ENCODE measurements at regions not wholly inside any gene's neighbourhood (a gene's known extent, or its start where the extent isn't known, plus 50 kb on each side); places are given as distances from the start of the nearest gene placed in this dataset.
"Not testable (repeated sequence)": the region's sequence is repeated elsewhere in the genome, so short reads cannot be mapped to it uniquely, and the experiment has no call there.

DNA sequence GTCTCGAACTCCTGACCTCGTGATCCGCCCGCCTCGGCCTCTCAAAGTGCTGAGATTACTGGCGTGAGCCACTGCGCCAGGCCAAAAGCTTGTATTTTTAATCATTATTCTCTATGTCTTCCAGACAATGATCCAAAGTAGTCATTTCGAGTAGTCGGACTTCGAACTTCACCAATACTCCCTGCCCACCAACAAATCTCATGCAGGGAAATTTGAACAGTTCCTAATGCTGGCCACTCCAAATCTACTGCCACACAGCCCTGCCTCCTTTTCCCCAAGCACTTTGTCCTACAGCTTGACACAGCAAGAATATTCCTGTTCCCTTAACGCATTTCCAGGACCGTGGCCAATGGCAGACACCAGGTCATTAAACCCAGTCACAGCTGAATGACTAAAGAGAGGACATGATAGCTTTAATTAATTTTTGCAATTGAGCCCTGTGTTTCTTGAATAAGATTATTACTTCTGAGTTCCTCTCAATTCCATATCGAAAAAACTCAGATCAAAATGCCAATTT lies 142.3 kb upstream of the NRP1 start:
- no peak overlapping the region for H3K27ac ChIP-seq (replicated peaks)
- H3K4me3 ChIP-seq (replicated peaks; ENCODE audit: insufficient read depth, low read length): no peak overlapping the region
- DNase-seq (ENCODE audit: low read depth in 1 of 2, low spot score in 1 of 2): no peak
- H3K27me3 ChIP-seq (ENCODE audit: insufficient read depth, poor library complexity, severe bottlenecking): no peaks in the 10 kb centered on the region
- TF ChIP-seq, protein P1, sequence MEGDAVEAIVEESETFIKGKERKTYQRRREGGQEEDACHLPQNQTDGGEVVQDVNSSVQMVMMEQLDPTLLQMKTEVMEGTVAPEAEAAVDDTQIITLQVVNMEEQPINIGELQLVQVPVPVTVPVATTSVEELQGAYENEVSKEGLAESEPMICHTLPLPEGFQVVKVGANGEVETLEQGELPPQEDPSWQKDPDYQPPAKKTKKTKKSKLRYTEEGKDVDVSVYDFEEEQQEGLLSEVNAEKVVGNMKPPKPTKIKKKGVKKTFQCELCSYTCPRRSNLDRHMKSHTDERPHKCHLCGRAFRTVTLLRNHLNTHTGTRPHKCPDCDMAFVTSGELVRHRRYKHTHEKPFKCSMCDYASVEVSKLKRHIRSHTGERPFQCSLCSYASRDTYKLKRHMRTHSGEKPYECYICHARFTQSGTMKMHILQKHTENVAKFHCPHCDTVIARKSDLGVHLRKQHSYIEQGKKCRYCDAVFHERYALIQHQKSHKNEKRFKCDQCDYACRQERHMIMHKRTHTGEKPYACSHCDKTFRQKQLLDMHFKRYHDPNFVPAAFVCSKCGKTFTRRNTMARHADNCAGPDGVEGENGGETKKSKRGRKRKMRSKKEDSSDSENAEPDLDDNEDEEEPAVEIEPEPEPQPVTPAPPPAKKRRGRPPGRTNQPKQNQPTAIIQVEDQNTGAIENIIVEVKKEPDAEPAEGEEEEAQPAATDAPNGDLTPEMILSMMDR (IDR thresholded peaks at IDR 0.05; ENCODE audit: insufficient read depth, low read length): no peak
- TF ChIP-seq GABPA (IDR thresholded peaks at IDR 0.05; ENCODE audit: low read depth) (no peak), POLR2AphosphoS5 (IDR thresholded peaks at IDR 0.05; ENCODE audit: low read depth) (no peak), SPI1 (IDR thresholded peaks at IDR 0.05; ENCODE audit: borderline replicate concordance, low read depth) (no peak)

DNA sequence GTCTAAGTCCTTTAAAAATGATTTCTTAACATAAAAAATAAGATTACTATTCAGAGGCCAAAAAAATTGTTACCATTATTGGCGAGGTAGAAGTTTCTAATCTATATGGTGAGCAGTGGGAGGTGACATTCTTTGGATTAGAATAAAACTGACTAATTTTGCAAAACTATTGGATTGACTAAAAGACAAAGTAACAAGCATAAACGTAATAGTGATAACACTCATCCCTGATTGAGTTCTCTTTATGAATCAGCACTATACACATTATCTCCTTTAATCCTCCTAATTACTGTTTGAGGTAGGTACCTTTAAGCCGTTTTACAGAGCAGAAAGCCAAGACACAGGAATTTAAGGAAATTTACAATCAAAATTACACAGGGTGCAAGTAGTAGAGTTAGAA lies 139.2 kb upstream of the NRP1 start:
- TF ChIP-seq, protein P2, sequence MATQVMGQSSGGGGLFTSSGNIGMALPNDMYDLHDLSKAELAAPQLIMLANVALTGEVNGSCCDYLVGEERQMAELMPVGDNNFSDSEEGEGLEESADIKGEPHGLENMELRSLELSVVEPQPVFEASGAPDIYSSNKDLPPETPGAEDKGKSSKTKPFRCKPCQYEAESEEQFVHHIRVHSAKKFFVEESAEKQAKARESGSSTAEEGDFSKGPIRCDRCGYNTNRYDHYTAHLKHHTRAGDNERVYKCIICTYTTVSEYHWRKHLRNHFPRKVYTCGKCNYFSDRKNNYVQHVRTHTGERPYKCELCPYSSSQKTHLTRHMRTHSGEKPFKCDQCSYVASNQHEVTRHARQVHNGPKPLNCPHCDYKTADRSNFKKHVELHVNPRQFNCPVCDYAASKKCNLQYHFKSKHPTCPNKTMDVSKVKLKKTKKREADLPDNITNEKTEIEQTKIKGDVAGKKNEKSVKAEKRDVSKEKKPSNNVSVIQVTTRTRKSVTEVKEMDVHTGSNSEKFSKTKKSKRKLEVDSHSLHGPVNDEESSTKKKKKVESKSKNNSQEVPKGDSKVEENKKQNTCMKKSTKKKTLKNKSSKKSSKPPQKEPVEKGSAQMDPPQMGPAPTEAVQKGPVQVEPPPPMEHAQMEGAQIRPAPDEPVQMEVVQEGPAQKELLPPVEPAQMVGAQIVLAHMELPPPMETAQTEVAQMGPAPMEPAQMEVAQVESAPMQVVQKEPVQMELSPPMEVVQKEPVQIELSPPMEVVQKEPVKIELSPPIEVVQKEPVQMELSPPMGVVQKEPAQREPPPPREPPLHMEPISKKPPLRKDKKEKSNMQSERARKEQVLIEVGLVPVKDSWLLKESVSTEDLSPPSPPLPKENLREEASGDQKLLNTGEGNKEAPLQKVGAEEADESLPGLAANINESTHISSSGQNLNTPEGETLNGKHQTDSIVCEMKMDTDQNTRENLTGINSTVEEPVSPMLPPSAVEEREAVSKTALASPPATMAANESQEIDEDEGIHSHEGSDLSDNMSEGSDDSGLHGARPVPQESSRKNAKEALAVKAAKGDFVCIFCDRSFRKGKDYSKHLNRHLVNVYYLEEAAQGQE (IDR thresholded peaks at IDR 0.05; ENCODE audit: insufficient replicate concordance, low read depth): no peak
- TF ChIP-seq POLR2AphosphoS5 (IDR thresholded peaks at IDR 0.05; ENCODE audit: low read depth) (no peak), GABPA (IDR thresholded peaks at IDR 0.05; ENCODE audit: low read depth) (no peak), SPI1 (IDR thresholded peaks at IDR 0.05; ENCODE audit: borderline replicate concordance, low read depth) (no peak)
- TF ChIP-seq, protein P1 (IDR thresholded peaks at IDR 0.05; ENCODE audit: insufficient read depth, low read length): no peak
- no peaks in the 10 kb centered on the region for H3K27me3 ChIP-seq (ENCODE audit: insufficient read depth, poor library complexity, severe bottlenecking)
- no peak for DNase-seq (ENCODE audit: low read depth in 1 of 2, low spot score in 1 of 2)
- H3K27ac ChIP-seq (replicated peaks): no peak overlapping the region
- no peak overlapping the region for H3K4me3 ChIP-seq (replicated peaks; ENCODE audit: insufficient read depth, low read length)

DNA sequence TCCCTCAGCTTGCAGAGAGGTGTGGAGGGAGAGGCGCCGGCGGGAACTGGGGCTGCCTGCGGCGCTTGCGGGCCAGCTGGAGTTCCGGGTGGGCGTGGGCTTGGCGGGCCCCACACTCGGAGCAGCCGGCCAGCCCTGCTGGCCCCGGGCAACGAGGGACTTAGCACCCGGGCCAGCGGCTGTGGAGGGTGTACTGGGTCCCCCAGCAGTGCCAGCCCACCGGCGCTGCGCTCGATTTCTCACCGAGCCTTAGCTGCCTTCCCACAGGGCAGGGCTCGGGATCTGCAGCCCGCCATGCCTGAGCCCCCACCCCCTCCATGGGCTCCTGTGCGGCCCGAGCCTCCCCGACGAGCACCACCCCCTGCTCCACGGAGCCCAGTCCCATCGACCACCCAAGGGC lies 133.5 kb upstream of the NRP1 start:
- DNase-seq (ENCODE audit: low read depth in 1 of 2, low spot score in 1 of 2); H3K27ac ChIP-seq (replicated peaks); H3K27me3 ChIP-seq (ENCODE audit: insufficient read depth, poor library complexity, severe bottlenecking); H3K4me3 ChIP-seq (replicated peaks; ENCODE audit: insufficient read depth, low read length): not testable (repeated sequence)

DNA sequence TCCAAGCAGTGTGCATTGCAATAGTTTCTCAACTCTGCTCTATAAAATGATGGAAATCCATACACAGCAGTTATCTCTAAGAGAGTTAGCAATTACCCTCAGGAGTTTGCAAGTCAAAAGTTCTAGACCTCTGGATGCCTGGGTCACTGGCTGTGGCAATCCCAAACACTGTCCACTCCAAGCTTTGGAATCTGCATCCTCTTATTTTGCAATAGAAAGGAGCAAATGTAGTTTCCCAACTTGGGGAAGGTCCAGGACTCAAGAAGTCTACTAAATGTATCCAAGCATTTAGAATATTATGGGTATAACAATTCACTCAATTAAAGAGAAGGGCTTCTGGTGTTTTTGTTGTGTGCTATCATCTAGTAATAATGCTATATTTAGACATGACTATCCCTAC lies 131.3 kb upstream of the NRP1 start:
- DNase-seq (ENCODE audit: low read depth in 1 of 2, low spot score in 1 of 2): no peak

More for the DNA sequence above, 131.3 kb upstream of the NRP1 start:
- Histone ChIP-seq H3K27ac (replicated peaks) (no peak overlapping the region), H3K27me3 (ENCODE audit: insufficient read depth, poor library complexity, severe bottlenecking) (no peaks in the 10 kb centered on the region), H3K4me3 (replicated peaks; ENCODE audit: insufficient read depth, low read length) (no peak overlapping the region)
- TF ChIP-seq, protein P1 (IDR thresholded peaks at IDR 0.05; ENCODE audit: insufficient read depth, low read length): no peak
- no peak for TF ChIP-seq GABPA (IDR thresholded peaks at IDR 0.05; ENCODE audit: low read depth)
- TF ChIP-seq SPI1 (IDR thresholded peaks at IDR 0.05; ENCODE audit: borderline replicate concordance, low read depth): no peak
- TF ChIP-seq POLR2AphosphoS5 (IDR thresholded peaks at IDR 0.05; ENCODE audit: low read depth): no peak
- TF ChIP-seq, protein P2 (IDR thresholded peaks at IDR 0.05; ENCODE audit: insufficient replicate concordance, low read depth): no peak

Measured in HL-60 (cell line).